ENCODE measurements at regions not wholly inside any gene's neighbourhood (a gene's known extent, or its start where the extent isn't known, plus 50 kb on each side); places are given as distances from the start of the nearest gene placed in this dataset.

DNA sequence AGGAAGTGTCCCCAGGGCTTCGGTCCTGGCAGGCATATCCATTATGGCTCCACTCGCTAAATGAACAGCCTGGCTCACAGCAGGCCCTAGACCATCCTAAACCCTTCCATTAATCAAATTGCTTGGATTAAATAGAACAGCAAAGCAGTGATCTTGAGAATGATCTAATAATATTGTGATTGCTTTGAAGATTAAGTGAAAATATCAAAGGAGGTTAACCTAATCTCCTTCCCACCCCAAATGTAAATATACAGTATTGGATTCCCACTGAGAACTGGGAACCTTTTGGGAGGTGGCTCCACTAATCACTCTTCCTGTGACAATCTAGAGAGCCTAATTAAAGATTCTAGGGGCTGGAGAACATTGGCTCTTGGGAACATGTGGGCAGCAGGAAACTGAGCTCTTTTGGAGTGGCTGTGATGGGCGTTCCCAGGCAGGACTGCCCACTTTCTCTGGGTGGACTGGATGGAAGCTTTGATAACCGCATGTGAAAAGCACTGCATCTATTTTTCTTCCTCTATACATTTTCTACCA, 68.3 kb upstream of the FRMD1 start:
- TF ChIP-seq EZH2 (IDR thresholded peaks at IDR 0.05; ENCODE audit: borderline replicate concordance, low read length) (no peak), CTCF (conservative IDR thresholded peaks at IDR 0.05 in 1 of 2, IDR thresholded peaks at IDR 0.05 in 1 of 2; ENCODE audit: extremely low read depth in 1 of 2, insufficient read depth in 1 of 2, low read depth in 1 of 2, low read length in 2 of 2) (no peak)

Data from mammary epithelial cell (primary cell).